B cell (primary cell): ENCODE measurements at regions not wholly inside any gene's neighbourhood (a gene's known extent, or its start where the extent isn't known, plus 50 kb on each side); places are given as distances from the start of the nearest gene placed in this dataset.

Source experiments
- CTCF ChIP-seq: fragments of 200-600 bp; IDR thresholded peaks from one replicate; pipeline ENCODE4 v1.8.0; 2022; ENCODE audit warnings: antibody characterized with exemption, mild to moderate bottlenecking
- EZH2 ChIP-seq: IDR thresholded peaks from 2 replicates; pipeline ENCODE4 v1.6.1; 2012; ENCODE audit warnings: borderline replicate concordance, low read depth, mild to moderate bottlenecking, moderate library complexity, low read length; ENCODE audit not compliant: insufficient read depth, poor library complexity, severe bottlenecking

GRCh38 chr21:17967319-17967718, 148.2 kb upstream of the C21orf91 start:
- TF ChIP-seq CTCF = no peak
- no peak for TF ChIP-seq EZH2
